Thymus (tissue), 11 donors: ENCODE measurements at regions not wholly inside any gene's neighbourhood (a gene's known extent, or its start where the extent isn't known, plus 50 kb on each side); places are given as distances from the start of the nearest gene placed in this dataset.

ENCODE experiments used
- DNase-seq, 9 donors: peaks; one replicate each; pipeline ENCODE4 v3.0.0-alpha.2; 2013; ENCODE audit warnings: low spot score in 9 of 9, low read depth in 6 of 9, missing footprints in 1 of 9
- H3K27ac ChIP-seq, 2 donors: one replicate each; pipeline ENCODE4 v1.5.1; 2013; ENCODE audit warnings: control low read depth in 1 of 2, low read depth in 1 of 2, low read length in 1 of 2, mild to moderate bottlenecking in 1 of 2, moderate library complexity in 1 of 2
- H3K27me3 ChIP-seq, 2 donors: one replicate each; pipeline ENCODE4 v1.5.1; 2013; ENCODE audit warnings: low read length in 1 of 2; ENCODE audit not compliant: control insufficient read depth in 2 of 2, insufficient read depth in 1 of 2
- H3K36me3 ChIP-seq, 2 donors: one replicate each; pipeline ENCODE4 v1.5.1; 2013; ENCODE audit warnings: low read length in 1 of 2, mild to moderate bottlenecking in 1 of 2, moderate library complexity in 1 of 2; ENCODE audit not compliant: control insufficient read depth in 2 of 2, insufficient read depth in 2 of 2
- H3K4me1 ChIP-seq, 2 donors: one replicate each; pipeline ENCODE4 v1.5.1; 2013; ENCODE audit warnings: low read length in 2 of 2; ENCODE audit not compliant: control insufficient read depth in 2 of 2, insufficient read depth in 2 of 2
- H3K4me3 ChIP-seq, 2 donors: one replicate each; pipeline ENCODE4 v1.5.1; 2013; ENCODE audit warnings: low read length in 2 of 2, control low read depth in 1 of 2, mild to moderate bottlenecking in 1 of 2
- H3K9me3 ChIP-seq, 2 donors: one replicate each; pipeline ENCODE4 v1.5.1; 2013; ENCODE audit warnings: low read length in 1 of 2, mild to moderate bottlenecking in 1 of 2; ENCODE audit not compliant: control insufficient read depth in 2 of 2, insufficient read depth in 1 of 2
- WGBS: extraction: QIAGEN DNeasy Blood & Tissue Kit; methylation state at CpG from one replicate; pipeline ENCODE4 v1.1.7; 2013; 5-methylcytosine and 5-hydroxymethylcytosine counted together
- donor health status: healthy.

- Histone ChIP-seq H3K36me3 (no peaks in the 10 kb centered on the region), H3K27ac (no peak overlapping the region), H3K27me3 (no peaks in the 10 kb centered on the region), H3K4me1 (no peaks in the 10 kb centered on the region), H3K9me3 (no peaks in the 10 kb centered on the region), H3K4me3 (no peak overlapping the region)
- no peak for DNase-seq
- WGBS: 85% methylated on average over 2 of the region's 2 CpGs
Measured at GRCh38 chr14:59117754-59118528, 70.5 kb upstream of the DAAM1 start.

- Histone ChIP-seq H3K4me1 (no peaks in the 10 kb centered on the region), H3K4me3 (no peak overlapping the region), H3K27ac (no peak overlapping the region), H3K27me3 (no peaks in the 10 kb centered on the region), H3K9me3 (no peaks in the 10 kb centered on the region), H3K36me3 (no peaks in the 10 kb centered on the region)
- DNase-seq: no peak
- WGBS: 59% methylated on average over 1 of the region's 1 CpG
Measured at GRCh38 chr14:59120921-59121320, 67.5 kb upstream of the DAAM1 start.

GRCh38 chr14:59123531-59123930 lies 64.9 kb upstream of the DAAM1 start:
- H3K4me3 ChIP-seq: no peak overlapping the region
- H3K4me1 ChIP-seq: no peaks in the 10 kb centered on the region
- no peaks in the 10 kb centered on the region for H3K27me3 ChIP-seq
- DNase-seq: no peak
- WGBS: 94% methylated on average over 3 of the region's 3 CpGs
- no peaks in the 10 kb centered on the region for H3K36me3 ChIP-seq
- H3K9me3 ChIP-seq: no peaks in the 10 kb centered on the region
- no peak overlapping the region for H3K27ac ChIP-seq

GRCh38 chr14:59123975-59124374 lies 64.5 kb upstream of the DAAM1 start:
- Histone ChIP-seq H3K27ac (no peak overlapping the region), H3K4me1 (no peaks in the 10 kb centered on the region), H3K27me3 (no peaks in the 10 kb centered on the region), H3K4me3 (no peak overlapping the region), H3K36me3 (no peaks in the 10 kb centered on the region), H3K9me3 (no peaks in the 10 kb centered on the region)
- no peak for DNase-seq
- WGBS: 66% methylated on average over 4 of the region's 4 CpGs

DNA sequence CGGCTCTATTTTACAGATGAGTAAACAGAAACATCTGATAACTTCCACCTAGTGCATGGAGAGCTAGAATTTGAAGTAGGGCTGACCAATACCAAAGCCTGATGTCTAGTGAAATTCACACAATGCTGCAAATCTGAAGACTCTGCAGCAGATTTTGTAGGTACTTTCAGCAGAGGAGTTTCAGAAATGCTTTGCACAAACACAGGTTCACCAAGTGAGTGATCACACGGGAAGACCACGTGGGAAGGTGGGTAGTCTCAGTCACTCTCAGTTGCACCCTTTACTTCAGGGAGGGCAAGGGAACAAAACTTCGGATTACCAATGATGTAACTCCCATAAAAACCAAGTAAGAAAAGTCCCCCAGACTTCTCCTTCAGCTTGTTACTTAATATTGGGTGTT lies 63.3 kb upstream of the DAAM1 start:
- Histone ChIP-seq H3K4me3 (no peak overlapping the region), H3K4me1 (no peaks in the 10 kb centered on the region), H3K36me3 (no peaks in the 10 kb centered on the region), H3K9me3 (no peaks in the 10 kb centered on the region), H3K27ac (no peak overlapping the region), H3K27me3 (no peaks in the 10 kb centered on the region)
- WGBS: 92% methylated on average over 4 of the region's 4 CpGs
- no peak for DNase-seq

DNA sequence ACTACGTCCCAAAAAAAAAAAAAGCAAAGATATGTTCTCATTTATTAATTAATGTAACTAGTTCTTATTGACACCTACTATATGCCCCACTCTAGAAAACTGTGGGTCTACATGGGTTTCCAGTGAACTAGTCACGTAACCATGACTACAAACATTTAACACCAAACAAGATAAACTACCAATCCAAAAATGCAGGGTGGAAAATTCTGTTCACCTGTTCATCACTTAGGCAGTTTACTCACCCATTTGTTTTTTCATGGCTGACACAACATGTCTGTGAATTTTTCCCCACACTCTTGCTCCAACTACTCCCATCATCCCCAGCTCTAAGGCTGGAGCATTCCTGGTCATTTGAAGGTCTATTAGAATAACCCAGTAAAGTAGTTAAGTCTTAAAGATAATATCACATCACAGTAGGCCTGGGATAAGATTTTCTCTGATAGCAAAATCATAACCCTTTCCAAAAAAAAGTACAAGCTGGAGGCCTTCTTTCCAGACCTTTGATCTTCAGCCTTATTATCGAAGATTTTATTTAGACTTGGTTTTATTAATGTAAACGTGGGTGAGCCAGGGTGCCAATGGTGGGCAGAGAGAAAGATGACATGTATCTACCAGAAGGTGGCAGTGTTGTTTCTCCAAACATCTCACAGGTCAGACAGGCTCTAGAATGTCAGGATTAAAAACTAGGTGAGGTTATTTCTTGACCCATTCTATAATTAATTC lies 61.6 kb upstream of the DAAM1 start:
- Histone ChIP-seq H3K4me3 (no peak overlapping the region), H3K27me3 (no peaks in the 10 kb centered on the region), H3K4me1 (no peaks in the 10 kb centered on the region), H3K36me3 (no peaks in the 10 kb centered on the region), H3K9me3 (no peaks in the 10 kb centered on the region), H3K27ac (no peak overlapping the region)
- peak; percentile 4 to 61 (median 34) for DNase-seq
- 54% methylated on average over 4 of the region's 4 CpGs for WGBS

DNA sequence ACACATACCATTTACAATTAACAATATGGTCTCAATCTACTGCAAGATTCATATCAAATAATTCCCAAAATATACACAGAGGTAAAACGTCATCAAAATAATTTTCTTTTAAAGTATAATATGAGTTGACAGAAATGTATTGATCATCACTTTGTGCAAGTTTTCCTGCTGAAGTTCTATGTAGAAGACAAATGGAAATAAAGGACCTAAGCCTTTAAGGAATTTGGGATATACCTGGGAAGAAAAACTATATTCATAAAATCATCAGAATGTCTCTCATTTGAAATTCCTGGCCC lies 61.1 kb upstream of the DAAM1 start:
- no peak overlapping the region for H3K27ac ChIP-seq
- 98% methylated on average over 1 of the region's 1 CpG for WGBS
- no peak for DNase-seq
- H3K4me3 ChIP-seq: no peak overlapping the region
- no peaks in the 10 kb centered on the region for H3K4me1 ChIP-seq
- H3K27me3 ChIP-seq: no peaks in the 10 kb centered on the region
- no peaks in the 10 kb centered on the region for H3K9me3 ChIP-seq
- H3K36me3 ChIP-seq: no peaks in the 10 kb centered on the region

DNA sequence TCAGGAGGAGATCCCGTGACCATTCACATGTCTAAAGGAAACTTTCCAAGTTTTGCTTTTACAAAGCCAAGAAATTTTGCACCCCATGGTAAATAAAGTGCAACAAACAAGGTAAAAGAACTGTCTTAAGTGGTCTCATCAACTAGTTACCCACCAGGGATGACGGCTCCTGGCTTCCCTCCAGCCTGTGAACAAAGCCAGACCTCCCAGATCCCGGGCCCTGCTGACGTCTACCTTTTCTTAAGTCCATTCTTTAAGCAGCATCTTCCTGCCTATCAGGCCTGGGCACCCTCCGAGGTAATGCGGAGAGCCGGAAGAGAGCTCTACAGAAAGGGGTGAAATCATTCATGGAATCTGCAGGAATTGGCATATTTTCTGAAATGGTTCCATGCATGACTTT lies 58.0 kb upstream of the DAAM1 start:
- Histone ChIP-seq H3K4me1 (no peaks in the 10 kb centered on the region), H3K9me3 (no peaks in the 10 kb centered on the region), H3K27me3 (no peaks in the 10 kb centered on the region), H3K27ac (no peak overlapping the region), H3K36me3 (no peaks in the 10 kb centered on the region), H3K4me3 (no peak overlapping the region)
- WGBS: 95% methylated on average over 7 of the region's 7 CpGs
- DNase-seq: no peak

DNA sequence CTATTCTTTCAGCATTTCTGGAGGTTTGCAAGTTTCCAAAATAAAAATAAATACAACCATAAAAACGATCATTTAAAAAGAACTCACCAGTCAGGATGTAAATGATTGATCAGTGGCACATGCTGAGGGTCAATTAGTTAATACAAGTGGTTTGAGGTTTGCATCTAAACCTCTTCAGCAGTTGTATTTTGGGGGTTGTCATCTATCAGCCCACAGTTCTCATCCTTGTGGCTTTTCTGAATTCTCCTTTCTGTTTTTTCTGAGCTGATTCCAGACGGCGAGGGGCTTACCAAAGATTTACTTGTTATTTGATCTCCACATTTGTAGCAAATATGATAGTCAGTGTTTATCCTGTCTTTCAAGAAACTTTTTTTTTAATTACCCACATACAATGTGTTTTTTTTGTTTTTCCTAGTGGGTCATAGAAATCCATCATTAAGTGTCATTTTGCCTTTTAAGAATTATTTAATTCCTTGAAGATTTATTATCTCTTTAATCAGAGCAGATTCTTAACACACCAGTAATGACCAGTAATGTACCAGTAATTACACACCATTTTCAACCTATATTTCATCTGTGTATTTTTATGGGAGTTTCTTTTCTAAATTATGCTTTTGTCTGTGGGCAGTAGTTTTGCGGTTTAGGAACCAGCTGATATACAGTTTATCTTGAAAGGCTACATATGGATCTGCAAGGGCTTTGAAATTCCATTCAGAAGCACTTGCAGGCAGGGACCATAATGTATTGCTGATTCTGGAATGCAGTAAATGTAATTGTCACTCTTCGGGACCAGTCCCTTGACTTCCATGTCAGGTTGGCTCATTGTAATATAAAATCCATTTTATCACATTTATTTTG lies 56.3 kb upstream of the DAAM1 start:
- H3K27me3 ChIP-seq: no peaks in the 10 kb centered on the region
- no peak overlapping the region for H3K4me3 ChIP-seq
- 89% methylated on average over 5 of the region's 5 CpGs for WGBS
- H3K9me3 ChIP-seq: no peaks in the 10 kb centered on the region
- H3K4me1 ChIP-seq: no peaks in the 10 kb centered on the region
- DNase-seq: no peak
- no peaks in the 10 kb centered on the region for H3K36me3 ChIP-seq
- H3K27ac ChIP-seq: no peak overlapping the region
